ENCODE measurements at regions not wholly inside any gene's neighbourhood (a gene's known extent, or its start where the extent isn't known, plus 50 kb on each side); places are given as distances from the start of the nearest gene placed in this dataset.

DNA sequence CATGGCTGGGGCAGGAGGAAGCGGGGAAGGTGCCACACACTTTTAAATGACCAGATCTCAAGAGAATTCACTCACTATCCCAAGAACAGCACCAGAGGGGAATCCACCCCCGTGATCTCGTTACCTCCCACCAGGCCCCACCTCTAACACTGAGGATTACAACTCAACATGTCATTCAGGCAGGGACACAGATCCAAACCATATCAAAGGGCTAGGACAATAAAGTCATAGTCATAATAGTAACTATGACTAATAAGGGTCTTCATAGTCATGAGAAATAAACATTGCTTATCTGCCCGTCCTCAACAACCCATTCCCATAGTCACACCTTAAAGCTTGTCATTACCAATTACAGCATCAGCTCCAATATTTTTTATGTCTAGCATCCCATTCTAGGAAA, 65.3 kb upstream of the SMC2 start:
- ATAC-seq (no peak), DNase-seq (ENCODE audit: extremely low read depth in 1 of 4, low spot score in 3 of 4) (no peak), FAIRE-seq (no peak)
- Histone ChIP-seq H3K9ac (ENCODE audit: insufficient read depth in 1 of 2, low read depth in 2 of 2, low read length in 2 of 2) (no peak overlapping the region), H2AFZ (ENCODE audit: low read depth, low read length) (no peak overlapping the region), H3K4me1 (replicated peaks in 1 of 2; ENCODE audit: control insufficient read depth in 2 of 2, insufficient read depth in 2 of 2, low read length in 2 of 2) (no peaks in the 10 kb centered on the region), H4K20me1 (replicated peaks; ENCODE audit: control insufficient read depth, insufficient read depth, low read length) (no peaks in the 10 kb centered on the region), H3K27me3 (ENCODE audit: control insufficient read depth in 2 of 2, insufficient read depth in 2 of 2, low read length in 2 of 2) (no peaks in the 10 kb centered on the region), H3K36me3 (ENCODE audit: control insufficient read depth, insufficient read depth, low read length) (no peaks in the 10 kb centered on the region), H3K79me2 (ENCODE audit: control insufficient read depth, insufficient read depth, low read length) (no peaks in the 10 kb centered on the region), H3K9me3 (replicated peaks; ENCODE audit: control insufficient read depth, insufficient read depth, low read depth, low read length) (no peaks in the 10 kb centered on the region), H3K27ac (ENCODE audit: extremely low read depth, low read depth, low read length) (no peak overlapping the region), H3K4me2 (ENCODE audit: insufficient read depth, low read length) (no peak overlapping the region), H3K9me1 (ENCODE audit: control insufficient read depth, insufficient read depth, low read length) (no peaks in the 10 kb centered on the region), H3K4me3 (no peak overlapping the region)
- intact Hi-C loops (cut with micrococcal nuclease) (no loop called here), in situ Hi-C loops (cut with MboI) (no loop called here)
- POLR2A ChIA-PET = no interaction called here
- no peak for TF ChIP-seq RFX7 (CRISPR knock-in tag; IDR thresholded peaks at IDR 0.05)
- TF ChIP-seq, protein P1, sequence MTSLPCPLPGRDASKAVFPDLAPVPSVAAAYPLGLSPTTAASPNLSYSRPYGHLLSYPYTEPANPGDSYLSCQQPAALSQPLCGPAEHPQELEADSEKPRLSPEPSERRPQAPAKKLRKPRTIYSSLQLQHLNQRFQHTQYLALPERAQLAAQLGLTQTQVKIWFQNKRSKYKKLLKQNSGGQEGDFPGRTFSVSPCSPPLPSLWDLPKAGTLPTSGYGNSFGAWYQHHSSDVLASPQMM (CRISPR knock-in tag; IDR thresholded peaks at IDR 0.05) = no peak
- TF ChIP-seq TAL1 (IDR thresholded peaks at IDR 0.05) = no peak
- no peak for TF ChIP-seq SNIP1 (IDR thresholded peaks at IDR 0.05; ENCODE audit: low read depth)
- no peak for TF ChIP-seq LCOR (CRISPR knock-in tag; IDR thresholded peaks at IDR 0.05)
- no peak for TF ChIP-seq MCM7 (IDR thresholded peaks at IDR 0.05)
- TF ChIP-seq, protein P2, sequence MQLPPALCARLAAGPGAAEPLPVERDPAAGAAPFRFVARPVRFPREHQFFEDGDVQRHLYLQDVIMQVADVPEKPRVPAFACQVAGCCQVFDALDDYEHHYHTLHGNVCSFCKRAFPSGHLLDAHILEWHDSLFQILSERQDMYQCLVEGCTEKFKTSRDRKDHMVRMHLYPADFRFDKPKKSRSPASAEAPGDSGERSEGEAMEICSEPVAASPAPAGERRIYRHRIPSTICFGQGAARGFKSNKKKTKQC (CRISPR knock-in tag; IDR thresholded peaks at IDR 0.05) = no peak
- no peak for TF ChIP-seq HMGN3 (IDR thresholded peaks at IDR 0.05; ENCODE audit: borderline replicate concordance, extremely low read depth, insufficient read length, low read depth, low read length)
- CTCF ChIA-PET (ENCODE audit: low intra/inter-chr PET ratio) = no interaction called here
- no TSS peak for BruUV-seq (replicated peaks)
- 0% methylated on average over 4 of the region's 4 CpGs for WGBS (ENCODE audit: insufficient coverage, low coverage, missing lambda C conversion rate)

Small RNAs in the stretch of these regions (small RNA-seq; reads per million reads assigned to genes)
- 0.18 reads per million for gene RNA5SP291
